ENCODE measurements at regions not wholly inside any gene's neighbourhood (a gene's known extent, or its start where the extent isn't known, plus 50 kb on each side); places are given as distances from the start of the nearest gene placed in this dataset.

DNA sequence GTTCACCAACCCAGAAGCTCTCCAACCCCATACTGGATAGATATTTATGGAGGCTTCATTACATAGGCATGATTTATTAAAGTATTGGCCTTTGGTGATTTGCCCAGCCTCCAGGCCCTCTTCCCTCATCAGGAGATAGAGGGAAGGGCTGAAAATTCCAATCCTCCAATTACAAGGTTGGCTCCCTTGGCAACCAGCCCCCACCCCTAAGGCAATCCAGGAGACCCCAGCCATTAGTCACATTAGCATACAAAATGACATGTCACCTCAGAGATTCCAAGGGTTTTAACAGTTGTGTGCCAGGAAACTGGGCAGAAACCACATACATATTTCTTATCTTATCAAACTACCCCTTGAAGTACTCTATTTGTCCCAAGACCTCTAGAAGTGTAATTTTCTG lies 210.0 kb downstream of the HINT1 start:
- Histone ChIP-seq H3K27ac (no peak overlapping the region), H3K4me3 (no peak overlapping the region), H3K27me3 (no peaks in the 10 kb centered on the region), H3K4me1 (no peaks in the 10 kb centered on the region), H3K36me3 (no peaks in the 10 kb centered on the region), H3K9me3 (no peaks in the 10 kb centered on the region)
- no peak for DNase-seq (ENCODE audit: low spot score in 2 of 2)
- TF ChIP-seq POLR2A (IDR thresholded peaks at IDR 0.05) = no peak
- no peak for TF ChIP-seq EP300 (IDR thresholded peaks at IDR 0.05)
- TF ChIP-seq, protein P1, sequence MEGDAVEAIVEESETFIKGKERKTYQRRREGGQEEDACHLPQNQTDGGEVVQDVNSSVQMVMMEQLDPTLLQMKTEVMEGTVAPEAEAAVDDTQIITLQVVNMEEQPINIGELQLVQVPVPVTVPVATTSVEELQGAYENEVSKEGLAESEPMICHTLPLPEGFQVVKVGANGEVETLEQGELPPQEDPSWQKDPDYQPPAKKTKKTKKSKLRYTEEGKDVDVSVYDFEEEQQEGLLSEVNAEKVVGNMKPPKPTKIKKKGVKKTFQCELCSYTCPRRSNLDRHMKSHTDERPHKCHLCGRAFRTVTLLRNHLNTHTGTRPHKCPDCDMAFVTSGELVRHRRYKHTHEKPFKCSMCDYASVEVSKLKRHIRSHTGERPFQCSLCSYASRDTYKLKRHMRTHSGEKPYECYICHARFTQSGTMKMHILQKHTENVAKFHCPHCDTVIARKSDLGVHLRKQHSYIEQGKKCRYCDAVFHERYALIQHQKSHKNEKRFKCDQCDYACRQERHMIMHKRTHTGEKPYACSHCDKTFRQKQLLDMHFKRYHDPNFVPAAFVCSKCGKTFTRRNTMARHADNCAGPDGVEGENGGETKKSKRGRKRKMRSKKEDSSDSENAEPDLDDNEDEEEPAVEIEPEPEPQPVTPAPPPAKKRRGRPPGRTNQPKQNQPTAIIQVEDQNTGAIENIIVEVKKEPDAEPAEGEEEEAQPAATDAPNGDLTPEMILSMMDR (IDR thresholded peaks at IDR 0.05) = no peak
- TF ChIP-seq POLR2AphosphoS5 (IDR thresholded peaks at IDR 0.05) = no peak

DNA sequence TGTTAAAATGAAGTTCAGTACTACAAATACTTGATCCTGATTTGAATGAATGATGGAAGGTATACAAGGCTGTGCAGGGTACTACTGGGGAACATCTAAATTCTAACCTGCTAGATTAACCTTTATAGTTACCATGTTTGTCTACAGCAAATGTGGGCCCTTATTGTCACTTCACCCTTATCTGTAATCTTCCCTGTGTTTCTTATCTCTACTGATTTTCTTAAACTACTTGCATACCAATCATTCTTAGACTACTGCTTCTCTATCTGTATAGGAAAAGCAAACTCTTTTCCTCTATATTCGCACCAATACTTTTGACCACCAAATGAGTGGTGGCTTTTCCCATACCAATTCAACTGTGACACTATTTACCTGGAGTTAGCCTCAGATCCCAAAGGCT lies 210.7 kb downstream of the HINT1 start:
- Histone ChIP-seq H3K4me3 (no peak overlapping the region), H3K27me3 (no peaks in the 10 kb centered on the region), H3K27ac (no peak overlapping the region), H3K4me1 (no peaks in the 10 kb centered on the region), H3K36me3 (no peaks in the 10 kb centered on the region), H3K9me3 (no peaks in the 10 kb centered on the region)
- no peak for DNase-seq (ENCODE audit: low spot score in 2 of 2)
- TF ChIP-seq EP300 (IDR thresholded peaks at IDR 0.05) = no peak
- no peak for TF ChIP-seq POLR2AphosphoS5 (IDR thresholded peaks at IDR 0.05)
- TF ChIP-seq POLR2A (IDR thresholded peaks at IDR 0.05) = no peak
- TF ChIP-seq, protein P1 (IDR thresholded peaks at IDR 0.05) = no peak
- WGBS = 84% methylated on average over 1 of the region's 1 CpG

DNA sequence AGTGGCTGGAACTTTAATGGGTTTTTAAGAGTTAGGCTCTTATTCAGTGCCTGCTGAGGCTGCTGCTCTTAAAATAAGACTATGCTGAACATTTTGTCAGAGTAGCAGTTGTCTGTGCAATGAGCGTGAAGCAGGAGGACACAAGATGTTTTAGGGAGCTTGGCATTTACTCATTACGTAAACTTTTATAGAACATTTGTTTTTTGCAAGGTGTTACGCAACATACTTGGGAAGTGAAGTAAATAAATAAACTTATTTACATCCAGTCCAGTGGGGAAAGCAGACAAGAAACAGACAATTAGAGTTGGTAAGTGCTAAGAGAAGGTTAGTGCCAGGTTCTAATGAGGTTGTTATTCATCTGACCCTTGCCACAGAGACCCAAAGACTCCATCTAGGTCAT lies 226.0 kb downstream of the HINT1 start:
- no peak overlapping the region for H3K4me3 ChIP-seq
- H3K4me1 ChIP-seq = no peaks in the 10 kb centered on the region
- no peaks in the 10 kb centered on the region for H3K27me3 ChIP-seq
- no peaks in the 10 kb centered on the region for H3K36me3 ChIP-seq
- no peak overlapping the region for H3K27ac ChIP-seq
- DNase-seq (ENCODE audit: low spot score in 2 of 2) = no peak
- TF ChIP-seq POLR2A (IDR thresholded peaks at IDR 0.05) (no peak), POLR2AphosphoS5 (IDR thresholded peaks at IDR 0.05) (no peak), EP300 (IDR thresholded peaks at IDR 0.05) (no peak)
- TF ChIP-seq, protein P1 (IDR thresholded peaks at IDR 0.05) = no peak
- H3K9me3 ChIP-seq = peaks cover 3% of the 10 kb centered on the region
- WGBS = 86% methylated on average over 3 of the region's 3 CpGs

DNA sequence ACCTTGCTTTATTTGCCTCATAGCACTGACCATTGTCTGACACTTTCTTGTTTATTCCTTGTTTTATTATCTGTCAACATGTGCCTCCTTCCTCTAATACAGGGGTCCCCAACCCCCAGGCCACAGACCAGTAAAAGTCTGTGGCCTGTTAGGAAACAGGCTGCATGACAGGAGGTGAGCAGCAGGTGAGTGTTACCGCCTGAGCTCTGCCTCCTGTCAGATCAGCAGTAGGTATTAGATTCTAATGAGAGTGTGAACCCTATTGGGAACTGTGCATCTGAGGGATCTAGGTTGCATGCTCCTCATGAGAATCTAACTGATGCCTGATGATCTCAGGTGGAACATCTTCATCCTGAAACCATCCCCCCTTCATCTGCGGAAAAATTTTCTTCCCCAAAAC lies 228.0 kb downstream of the HINT1 start:
- H3K9me3 ChIP-seq = peaks cover 3% of the 10 kb centered on the region
- DNase-seq (ENCODE audit: low spot score in 2 of 2) = no peak
- no peaks in the 10 kb centered on the region for H3K36me3 ChIP-seq
- no peak for TF ChIP-seq POLR2A (IDR thresholded peaks at IDR 0.05)
- TF ChIP-seq EP300 (IDR thresholded peaks at IDR 0.05) = no peak
- TF ChIP-seq, protein P1 (IDR thresholded peaks at IDR 0.05) = no peak
- TF ChIP-seq POLR2AphosphoS5 (IDR thresholded peaks at IDR 0.05) = no peak
- no peaks in the 10 kb centered on the region for H3K4me1 ChIP-seq
- 100% methylated on average over 2 of the region's 2 CpGs for WGBS
- H3K27me3 ChIP-seq = no peaks in the 10 kb centered on the region
- no peak overlapping the region for H3K4me3 ChIP-seq
- no peak overlapping the region for H3K27ac ChIP-seq

DNA sequence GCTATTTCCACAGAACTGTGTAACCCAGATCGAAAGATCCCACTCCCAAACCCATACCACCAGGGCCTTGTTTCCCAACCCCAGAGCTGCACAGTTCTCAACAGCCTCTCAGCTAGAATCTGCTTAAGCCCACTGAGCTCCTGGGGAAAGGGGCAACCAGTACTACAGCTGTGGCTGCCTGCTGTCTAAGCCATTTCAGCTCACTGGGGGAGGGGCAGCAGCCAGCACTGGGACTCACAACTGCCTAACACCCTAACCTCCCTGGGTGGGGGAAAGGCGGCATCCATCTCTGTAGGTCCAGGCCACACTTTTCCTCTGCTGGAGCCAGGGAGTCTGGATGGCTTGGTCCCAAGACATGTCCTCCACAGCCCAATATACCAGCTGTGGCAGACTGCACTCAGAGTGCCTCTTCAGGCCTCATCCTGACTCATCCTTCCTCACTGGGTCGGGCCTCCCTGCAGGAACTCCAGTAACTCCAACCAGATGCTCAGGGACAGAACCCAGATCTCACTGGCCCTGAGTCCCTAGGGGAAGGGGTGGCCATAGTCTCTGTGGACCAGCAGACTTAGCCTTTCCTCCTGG lies 241.4 kb downstream of the HINT1 start:
- Histone ChIP-seq H3K27ac (no peak overlapping the region), H3K27me3 (no peaks in the 10 kb centered on the region), H3K4me3 (no peak overlapping the region), H3K36me3 (no peaks in the 10 kb centered on the region), H3K9me3 (no peaks in the 10 kb centered on the region), H3K4me1 (no peaks in the 10 kb centered on the region)
- TF ChIP-seq, protein P1 (IDR thresholded peaks at IDR 0.05) = no peak
- TF ChIP-seq POLR2A (IDR thresholded peaks at IDR 0.05) = no peak
- no peak for TF ChIP-seq POLR2AphosphoS5 (IDR thresholded peaks at IDR 0.05)
- no peak for TF ChIP-seq EP300 (IDR thresholded peaks at IDR 0.05)
- WGBS = 73% methylated on average over 2 of the region's 3 CpGs
- no peak for DNase-seq (ENCODE audit: low spot score in 2 of 2)
